OCI-LY7 (cell line): ENCODE measurements at regions not wholly inside any gene's neighbourhood (a gene's known extent, or its start where the extent isn't known, plus 50 kb on each side); places are given as distances from the start of the nearest gene placed in this dataset.
"Not testable (repeated sequence)": the region's sequence is repeated elsewhere in the genome, so short reads cannot be mapped to it uniquely, and the experiment has no call there.

Experiments
- EZH2phosphoT487 ChIP-seq: fragments of 200-600 bp; sonication (generic); IDR thresholded peaks from 2 replicates; pipeline ENCODE4 v1.6.1; 2018; ENCODE audit warnings: low read depth, borderline replicate concordance, mild to moderate bottlenecking, mixed run types, antibody characterized with exemption, low read length, moderate library complexity, mixed read lengths
- TF ChIP-seq, protein P1 (sequence below): fragments of 200-600 bp; sonication (generic); conservative IDR thresholded peaks from 2 replicates; pipeline ENCODE4 v1.5.1; 2014; ENCODE audit warnings: mild to moderate bottlenecking, antibody characterized with exemption, low read length, moderate library complexity, mixed read lengths

DNA sequence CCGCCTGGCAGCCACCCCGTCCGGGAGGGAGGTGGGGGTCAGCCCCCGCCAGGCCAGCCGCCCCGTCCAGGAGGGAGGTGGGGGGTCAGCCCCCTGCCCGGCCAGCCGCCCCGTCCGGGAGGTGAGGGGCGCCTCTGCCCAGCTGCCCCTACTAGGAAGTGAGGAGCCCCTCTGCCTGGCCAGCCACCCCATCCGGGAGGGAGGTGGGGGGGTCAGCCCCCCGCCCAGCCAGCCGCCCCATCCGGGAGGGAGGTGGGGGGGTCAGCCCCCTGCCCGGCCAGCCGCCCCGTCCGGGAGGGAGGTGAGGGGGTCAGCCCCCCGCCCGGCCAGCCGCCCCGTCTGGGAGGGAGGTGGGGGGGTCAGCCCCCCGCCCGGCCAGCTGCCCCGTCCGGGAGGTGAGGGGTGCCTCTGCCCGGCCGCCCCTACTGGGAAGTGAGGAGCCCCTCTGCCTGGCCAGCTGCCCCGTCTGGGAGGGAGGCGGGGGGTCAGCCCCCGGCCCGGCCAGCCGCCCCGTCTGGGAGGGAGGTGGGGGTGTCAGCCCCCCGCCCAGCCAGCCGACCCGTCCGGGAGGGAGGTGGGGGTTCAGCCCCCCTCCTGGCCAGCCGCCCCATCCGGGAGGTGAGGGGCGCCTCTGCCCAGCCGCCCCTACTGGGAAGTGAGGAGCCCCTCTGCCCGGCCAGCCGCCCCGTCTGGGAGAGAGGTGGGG, 476.6 kb downstream of the MID1IP1 start:
- TF ChIP-seq EZH2phosphoT487 = not testable (repeated sequence)
- TF ChIP-seq, protein P1, sequence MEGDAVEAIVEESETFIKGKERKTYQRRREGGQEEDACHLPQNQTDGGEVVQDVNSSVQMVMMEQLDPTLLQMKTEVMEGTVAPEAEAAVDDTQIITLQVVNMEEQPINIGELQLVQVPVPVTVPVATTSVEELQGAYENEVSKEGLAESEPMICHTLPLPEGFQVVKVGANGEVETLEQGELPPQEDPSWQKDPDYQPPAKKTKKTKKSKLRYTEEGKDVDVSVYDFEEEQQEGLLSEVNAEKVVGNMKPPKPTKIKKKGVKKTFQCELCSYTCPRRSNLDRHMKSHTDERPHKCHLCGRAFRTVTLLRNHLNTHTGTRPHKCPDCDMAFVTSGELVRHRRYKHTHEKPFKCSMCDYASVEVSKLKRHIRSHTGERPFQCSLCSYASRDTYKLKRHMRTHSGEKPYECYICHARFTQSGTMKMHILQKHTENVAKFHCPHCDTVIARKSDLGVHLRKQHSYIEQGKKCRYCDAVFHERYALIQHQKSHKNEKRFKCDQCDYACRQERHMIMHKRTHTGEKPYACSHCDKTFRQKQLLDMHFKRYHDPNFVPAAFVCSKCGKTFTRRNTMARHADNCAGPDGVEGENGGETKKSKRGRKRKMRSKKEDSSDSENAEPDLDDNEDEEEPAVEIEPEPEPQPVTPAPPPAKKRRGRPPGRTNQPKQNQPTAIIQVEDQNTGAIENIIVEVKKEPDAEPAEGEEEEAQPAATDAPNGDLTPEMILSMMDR = not testable (repeated sequence)
